ENCODE measurements at regions not wholly inside any gene's neighbourhood (a gene's known extent, or its start where the extent isn't known, plus 50 kb on each side); places are given as distances from the start of the nearest gene placed in this dataset.

- TF ChIP-seq CTCF (IDR thresholded peaks at IDR 0.05; ENCODE audit: low read depth, low read length), result no peak
- no peak for TF ChIP-seq POLR2A (IDR thresholded peaks at IDR 0.05; ENCODE audit: extremely low read depth, insufficient read length)
- TF ChIP-seq MAX (IDR thresholded peaks at IDR 0.05; ENCODE audit: low read depth, low read length), result no peak
These were observed 903.4 kb upstream of the CDH8 start for GRCh38 chr16:62939687-62940086.
